Esophagus squamous epithelium (tissue), 5 donors: ENCODE measurements at regions not wholly inside any gene's neighbourhood (a gene's known extent, or its start where the extent isn't known, plus 50 kb on each side); places are given as distances from the start of the nearest gene placed in this dataset.

Source experiments
- DNase-seq: peaks from one replicate; lab custom pipeline; 2025; lab: John Stamatoyannopoulos, UW
- H3K27ac ChIP-seq, 4 donors: fragments of 200-600 bp; sonication (generic); one replicate each; pipeline ENCODE4 v1.5.1; 2016 to 2019; ENCODE audit warnings: mild to moderate bottlenecking in 1 of 4
- H3K27me3 ChIP-seq, 4 donors: fragments of 200-600 bp; sonication (generic); 1 replicate in 3 of 4; 2 replicates in 1 of 4; pipeline versions ENCODE4 v1.5.1 to v1.6.0; 2017 to 2021; ENCODE audit warnings: antibody characterized with exemption in 1 of 4
- H3K36me3 ChIP-seq, 3 donors: fragments of 200-600 bp; sonication (generic); one replicate each; pipeline ENCODE4 v1.5.1; 2016 to 2019
- H3K4me1 ChIP-seq, 3 donors: fragments of 200-600 bp; sonication (generic); one replicate each; pipeline ENCODE4 v1.5.1; 2017 to 2019
- H3K4me3 ChIP-seq, 4 donors: fragments of 200-600 bp; sonication (generic); 1 replicate in 3 of 4; 2 replicates in 1 of 4; pipeline ENCODE4 v1.5.1; 2016 to 2019; ENCODE audit warnings: mild to moderate bottlenecking in 2 of 4, moderate library complexity in 1 of 4
- H3K9me3 ChIP-seq, 3 donors: fragments of 200-600 bp; sonication (generic); one replicate each; pipeline ENCODE4 v1.5.1; 2016 to 2019
- CTCF ChIP-seq, 6 experiments: fragments of 450-650 bp in 4 of 6; fragments of 200-600 bp in 2 of 6; sonication (generic) in 2 of 6; IDR thresholded peaks; one replicate each; pipeline ENCODE4 v1.5.1; 2016 to 2019; ENCODE audit warnings: antibody characterized with exemption in 6 of 6, mild to moderate bottlenecking in 4 of 6, moderate library complexity in 4 of 6
- POLR2A ChIP-seq, 4 donors: fragments of 450-650 bp; IDR thresholded peaks; one replicate each; pipeline ENCODE4 v1.6.1; 2017; ENCODE audit warnings: antibody characterized with exemption in 4 of 4, mild to moderate bottlenecking in 4 of 4, moderate library complexity in 3 of 4
- WGBS, 2 donors: methylation state at CpG; one replicate each; pipeline ENCODE4 v1.1.5; 2018; 5-methylcytosine and 5-hydroxymethylcytosine counted together
- intact Hi-C: fragments of 100-400 bp; cut with DNase I; formaldehyde crosslinking; loops from one replicate; pipeline ENCODE4 v1.15.0; 2022
- donor health status: DM: yes; HTN: yes; CAD: no.

GRCh38 chr2:239489481-239489880, 88.7 kb upstream of the HDAC4 start:
- H3K27me3 ChIP-seq: peaks cover 0 to 48% (median 0%) of the 10 kb centered on the region in 4 donors
- no peak for DNase-seq
- H3K4me1 ChIP-seq: no peaks in the 10 kb centered on the region
- no peaks in the 10 kb centered on the region for H3K36me3 ChIP-seq
- no peak overlapping the region for H3K4me3 ChIP-seq
- no peaks in the 10 kb centered on the region for H3K9me3 ChIP-seq
- WGBS, 2 donors: 50 to 68% methylated on average over 1 to 3 of the region's 3 CpGs
- TF ChIP-seq CTCF (IDR thresholded peaks at IDR 0.05) (no peak), POLR2A (IDR thresholded peaks at IDR 0.05) (no peak)
- no peak overlapping the region for H3K27ac ChIP-seq
- intact Hi-C loops: no loop called here

- TF ChIP-seq POLR2A (IDR thresholded peaks at IDR 0.05) (no peak), CTCF (IDR thresholded peaks at IDR 0.05) (no peak)
- WGBS, 2 donors: 69 to 70% methylated on average over 6 to 7 of the region's 8 CpGs
- H3K36me3 ChIP-seq: no peaks in the 10 kb centered on the region
- no peak overlapping the region for H3K4me3 ChIP-seq
- DNase-seq: no peak
- intact Hi-C loops: no loop called here
- H3K4me1 ChIP-seq: no peaks in the 10 kb centered on the region
- peaks cover 0 to 62% (median 0%) of the 10 kb centered on the region in 4 donors for H3K27me3 ChIP-seq
- no peak overlapping the region for H3K27ac ChIP-seq
- H3K9me3 ChIP-seq: no peaks in the 10 kb centered on the region
These were observed 87.3 kb upstream of the HDAC4 start for GRCh38 chr2:239488125-239488524.

DNA sequence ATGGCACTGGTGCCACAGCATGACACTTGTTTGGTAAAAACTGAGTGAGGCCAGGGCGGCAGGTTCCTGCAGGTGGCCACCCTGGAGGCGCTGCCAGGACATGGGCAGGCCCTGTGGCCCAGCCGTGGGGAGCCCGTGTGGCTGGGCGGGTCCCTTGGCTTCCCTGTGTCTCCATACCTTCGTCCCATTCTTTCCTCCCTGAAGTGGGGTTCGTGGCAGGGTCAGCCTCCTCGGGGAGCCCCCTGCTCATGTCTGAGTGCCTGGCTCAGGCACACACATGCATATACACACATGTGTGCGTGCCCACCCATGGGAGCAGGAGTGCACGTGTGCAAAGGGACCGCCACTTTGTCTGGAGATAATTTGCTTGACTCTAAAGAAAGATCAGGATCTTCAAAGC, 86.5 kb upstream of the HDAC4 start:
- DNase-seq: no peak
- TF ChIP-seq POLR2A (IDR thresholded peaks at IDR 0.05): no peak
- no peak for TF ChIP-seq CTCF (IDR thresholded peaks at IDR 0.05)
- 68 to 89% methylated on average over 6 to 9 of the region's 11 CpGs for WGBS, 2 donors

DNA sequence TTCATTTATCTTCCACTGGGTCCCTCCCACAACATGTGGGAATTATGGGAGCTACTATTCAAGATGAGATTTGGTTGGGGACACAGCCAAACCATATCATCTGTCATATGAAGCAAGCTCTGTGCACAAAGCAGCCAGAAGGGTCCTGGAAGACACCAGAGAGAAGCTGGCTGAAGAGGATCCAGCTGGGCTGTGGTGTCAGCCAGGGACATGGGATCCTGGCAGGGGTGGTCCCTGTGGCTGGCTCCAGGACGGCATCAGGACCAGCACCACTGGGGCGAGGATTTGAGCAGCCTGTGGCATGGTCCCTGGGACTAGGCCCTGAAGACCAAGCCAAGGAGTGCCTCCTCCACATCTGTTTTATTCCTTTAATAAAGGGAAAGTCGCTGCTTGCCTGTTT, 84.8 kb upstream of the HDAC4 start:
- DNase-seq: no peak
- 61 to 84% methylated on average over 2 to 3 of the region's 3 CpGs for WGBS, 2 donors

More for the DNA sequence above, 86.5 kb upstream of the HDAC4 start:
- no peak overlapping the region for H3K4me3 ChIP-seq
- no peaks in the 10 kb centered on the region for H3K9me3 ChIP-seq
- no peak overlapping the region for H3K27ac ChIP-seq
- intact Hi-C loops: no loop called here
- no peaks in the 10 kb centered on the region for H3K4me1 ChIP-seq
- H3K36me3 ChIP-seq: no peaks in the 10 kb centered on the region
- peaks cover 0 to 67% (median 0%) of the 10 kb centered on the region in 4 donors for H3K27me3 ChIP-seq

More for the DNA sequence above, 84.8 kb upstream of the HDAC4 start:
- no peak for TF ChIP-seq CTCF (IDR thresholded peaks at IDR 0.05)
- TF ChIP-seq POLR2A (IDR thresholded peaks at IDR 0.05): no peak
- no peaks in the 10 kb centered on the region for H3K36me3 ChIP-seq
- intact Hi-C loops: no loop called here
- H3K9me3 ChIP-seq: no peaks in the 10 kb centered on the region
- no peaks in the 10 kb centered on the region for H3K4me1 ChIP-seq
- H3K27ac ChIP-seq: no peak overlapping the region
- peaks cover 0 to 53% (median 0%) of the 10 kb centered on the region in 4 donors for H3K27me3 ChIP-seq
- H3K4me3 ChIP-seq: no peak overlapping the region
